HEK293 (cell line): ENCODE measurements at regions not wholly inside any gene's neighbourhood (a gene's known extent, or its start where the extent isn't known, plus 50 kb on each side); places are given as distances from the start of the nearest gene placed in this dataset.

Experiments
- CTCF ChIA-PET: fragments of 350-600 bp; formaldehyde crosslinking; extraction: SDS; loops from one replicate; lab custom pipeline; 2021; ENCODE audit warnings: antibody characterized with exemption; lab: Yijun Ruan, JAX
- POLR2A ChIA-PET: fragments of 300-600 bp; formaldehyde crosslinking; extraction: SDS; loops from one replicate; lab custom pipeline; 2020; ENCODE audit warnings: antibody characterized with exemption, inconsistent platforms; lab: Yijun Ruan, JAX
- H3K27ac ChIP-seq: fragments of 200-500 bp; sonication (Bioruptor generic); 2 replicates; pipeline ENCODE4 v1.5.1; 2014; ENCODE audit warnings: low read depth, low read length, control low read depth, inconsistent platforms; ENCODE audit errors: extremely low read depth
- H3K36me3 ChIP-seq, 2 experiments: fragments of 200-500 bp in 1 of 2; sonication (Bioruptor generic) in 1 of 2; 1 replicate in 1 of 2; 2 replicates in 1 of 2; pipeline ENCODE4 v1.5.1; 2014 to 2017; ENCODE audit warnings: inconsistent platforms in 2 of 2, low read length in 2 of 2; ENCODE audit not compliant: control insufficient read depth in 2 of 2, insufficient read depth in 1 of 2
- H3K4me1 ChIP-seq: fragments of 200-500 bp; sonication (Bioruptor generic); 2 replicates; pipeline ENCODE4 v1.5.1; 2014; ENCODE audit warnings: mild to moderate bottlenecking, low read length, inconsistent platforms; ENCODE audit not compliant: control insufficient read depth, insufficient read depth
- H3K4me3 ChIP-seq: 2 replicates; pipeline ENCODE4 v1.5.1; 2011; ENCODE audit warnings: low read depth, mild to moderate bottlenecking, control low read depth, low read length, moderate library complexity
- H3K9me3 ChIP-seq: fragments of 200-500 bp; sonication (Bioruptor generic); 2 replicates; pipeline ENCODE4 v1.5.1; 2014; ENCODE audit warnings: low read depth, low read length, inconsistent platforms; ENCODE audit not compliant: control insufficient read depth, insufficient read depth
- EGR2 ChIP-seq: fragments of 450-650 bp; formaldehyde crosslinking; IDR thresholded peaks from 2 replicates; pipeline ENCODE4 v1.5.1; 2016; ENCODE audit warnings: low read depth, missing biosample characterization, missing genetic modification characterization
- PRDM2 ChIP-seq: fragments of 450-650 bp; formaldehyde crosslinking; IDR thresholded peaks from 2 replicates; pipeline ENCODE4 v1.5.1; 2016; ENCODE audit warnings: missing biosample characterization, missing genetic modification characterization, borderline replicate concordance
- SP7 ChIP-seq: fragments of 450-650 bp; formaldehyde crosslinking; IDR thresholded peaks from 2 replicates; pipeline ENCODE4 v1.5.1; 2016; ENCODE audit warnings: missing biosample characterization, missing genetic modification characterization
- ZBTB1 ChIP-seq: fragments of 450-650 bp; formaldehyde crosslinking; IDR thresholded peaks from 2 replicates; pipeline ENCODE4 v1.5.1; 2016; ENCODE audit warnings: missing biosample characterization, missing genetic modification characterization
- ZNF10 ChIP-seq: fragments of 450-650 bp; formaldehyde crosslinking; IDR thresholded peaks from 2 replicates; pipeline ENCODE4 v1.5.1; 2017; ENCODE audit warnings: missing biosample characterization, missing genetic modification characterization
- ZNF112 ChIP-seq: fragments of 450-650 bp; formaldehyde crosslinking; IDR thresholded peaks from 2 replicates; pipeline ENCODE4 v1.5.0; 2017; ENCODE audit warnings: missing biosample characterization, missing genetic modification characterization
- ZNF341 ChIP-seq: fragments of 450-650 bp; formaldehyde crosslinking; IDR thresholded peaks from 2 replicates; pipeline ENCODE4; 2016; ENCODE audit warnings: low read depth, missing biosample characterization, missing genetic modification characterization
- ZNF350 ChIP-seq: fragments of 450-650 bp; formaldehyde crosslinking; IDR thresholded peaks from 2 replicates; pipeline ENCODE4 v1.5.0; 2017; ENCODE audit warnings: missing biosample characterization, mild to moderate bottlenecking, missing genetic modification characterization
- ZNF391 ChIP-seq: fragments of 450-650 bp; formaldehyde crosslinking; IDR thresholded peaks from 2 replicates; pipeline ENCODE4 v1.5.1; 2016; ENCODE audit warnings: low read depth, missing biosample characterization, missing genetic modification characterization, borderline replicate concordance
- ZSCAN4 ChIP-seq: fragments of 450-650 bp; formaldehyde crosslinking; IDR thresholded peaks from 2 replicates; pipeline ENCODE4 v1.5.1; 2017; ENCODE audit warnings: missing biosample characterization, missing genetic modification characterization
- TF ChIP-seq, protein P1 (sequence below): fragments of 450-650 bp; formaldehyde crosslinking; IDR thresholded peaks from 2 replicates; pipeline ENCODE4 v1.5.1; 2016; ENCODE audit warnings: missing biosample characterization, missing genetic modification characterization
- TF ChIP-seq, protein P2 (sequence below): fragments of 450-650 bp; formaldehyde crosslinking; IDR thresholded peaks from 2 replicates; pipeline ENCODE4 v1.5.1; 2017; ENCODE audit warnings: missing biosample characterization, missing genetic modification characterization

GRCh38 chr5:93956006-93956405 lies 214.6 kb upstream of the POU5F2 start (continued):
- TF ChIP-seq, protein P1, sequence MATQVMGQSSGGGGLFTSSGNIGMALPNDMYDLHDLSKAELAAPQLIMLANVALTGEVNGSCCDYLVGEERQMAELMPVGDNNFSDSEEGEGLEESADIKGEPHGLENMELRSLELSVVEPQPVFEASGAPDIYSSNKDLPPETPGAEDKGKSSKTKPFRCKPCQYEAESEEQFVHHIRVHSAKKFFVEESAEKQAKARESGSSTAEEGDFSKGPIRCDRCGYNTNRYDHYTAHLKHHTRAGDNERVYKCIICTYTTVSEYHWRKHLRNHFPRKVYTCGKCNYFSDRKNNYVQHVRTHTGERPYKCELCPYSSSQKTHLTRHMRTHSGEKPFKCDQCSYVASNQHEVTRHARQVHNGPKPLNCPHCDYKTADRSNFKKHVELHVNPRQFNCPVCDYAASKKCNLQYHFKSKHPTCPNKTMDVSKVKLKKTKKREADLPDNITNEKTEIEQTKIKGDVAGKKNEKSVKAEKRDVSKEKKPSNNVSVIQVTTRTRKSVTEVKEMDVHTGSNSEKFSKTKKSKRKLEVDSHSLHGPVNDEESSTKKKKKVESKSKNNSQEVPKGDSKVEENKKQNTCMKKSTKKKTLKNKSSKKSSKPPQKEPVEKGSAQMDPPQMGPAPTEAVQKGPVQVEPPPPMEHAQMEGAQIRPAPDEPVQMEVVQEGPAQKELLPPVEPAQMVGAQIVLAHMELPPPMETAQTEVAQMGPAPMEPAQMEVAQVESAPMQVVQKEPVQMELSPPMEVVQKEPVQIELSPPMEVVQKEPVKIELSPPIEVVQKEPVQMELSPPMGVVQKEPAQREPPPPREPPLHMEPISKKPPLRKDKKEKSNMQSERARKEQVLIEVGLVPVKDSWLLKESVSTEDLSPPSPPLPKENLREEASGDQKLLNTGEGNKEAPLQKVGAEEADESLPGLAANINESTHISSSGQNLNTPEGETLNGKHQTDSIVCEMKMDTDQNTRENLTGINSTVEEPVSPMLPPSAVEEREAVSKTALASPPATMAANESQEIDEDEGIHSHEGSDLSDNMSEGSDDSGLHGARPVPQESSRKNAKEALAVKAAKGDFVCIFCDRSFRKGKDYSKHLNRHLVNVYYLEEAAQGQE (tag by site-specific recombination): no peak
- no peak for TF ChIP-seq SP7 (tag by site-specific recombination)
- no peak for TF ChIP-seq ZNF350 (tag by site-specific recombination)
- no peak for TF ChIP-seq ZNF341 (tag by site-specific recombination)
- no peak for TF ChIP-seq ZNF391 (tag by site-specific recombination)

GRCh38 chr5:93954421-93955069 lies 213.1 kb upstream of the POU5F2 start:
- no peaks in the 10 kb centered on the region for H3K9me3 ChIP-seq
- TF ChIP-seq PRDM2 (no peak), ZNF10 (tag by site-specific recombination) (no peak), EGR2 (tag by site-specific recombination) (no peak), ZBTB1 (tag by site-specific recombination) (no peak), ZSCAN4 (tag by site-specific recombination) (no peak), ZNF112 (tag by site-specific recombination) (no peak)
- TF ChIP-seq, protein P2, sequence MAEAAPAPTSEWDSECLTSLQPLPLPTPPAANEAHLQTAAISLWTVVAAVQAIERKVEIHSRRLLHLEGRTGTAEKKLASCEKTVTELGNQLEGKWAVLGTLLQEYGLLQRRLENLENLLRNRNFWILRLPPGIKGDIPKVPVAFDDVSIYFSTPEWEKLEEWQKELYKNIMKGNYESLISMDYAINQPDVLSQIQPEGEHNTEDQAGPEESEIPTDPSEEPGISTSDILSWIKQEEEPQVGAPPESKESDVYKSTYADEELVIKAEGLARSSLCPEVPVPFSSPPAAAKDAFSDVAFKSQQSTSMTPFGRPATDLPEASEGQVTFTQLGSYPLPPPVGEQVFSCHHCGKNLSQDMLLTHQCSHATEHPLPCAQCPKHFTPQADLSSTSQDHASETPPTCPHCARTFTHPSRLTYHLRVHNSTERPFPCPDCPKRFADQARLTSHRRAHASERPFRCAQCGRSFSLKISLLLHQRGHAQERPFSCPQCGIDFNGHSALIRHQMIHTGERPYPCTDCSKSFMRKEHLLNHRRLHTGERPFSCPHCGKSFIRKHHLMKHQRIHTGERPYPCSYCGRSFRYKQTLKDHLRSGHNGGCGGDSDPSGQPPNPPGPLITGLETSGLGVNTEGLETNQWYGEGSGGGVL: no peak
- TF ChIP-seq, all 188 proteins: peak for 0
- ChIA-PET CTCF (no interaction called here), POLR2A (no interaction called here)
- H3K27ac ChIP-seq: no peak overlapping the region
- H3K36me3 ChIP-seq: no peaks in the 10 kb centered on the region
- no peaks in the 10 kb centered on the region for H3K4me1 ChIP-seq
- H3K4me3 ChIP-seq: no peak overlapping the region
